ENCODE measurements at regions not wholly inside any gene's neighbourhood (a gene's known extent, or its start where the extent isn't known, plus 50 kb on each side); places are given as distances from the start of the nearest gene placed in this dataset.

GRCh38 chr1:29865051-29865450 is 628.7 kb downstream of the PTPRU start:
- no peaks in the 10 kb centered on the region for H3K27me3 ChIP-seq (ENCODE audit: low read depth)
- H3K9me3 ChIP-seq, result no peaks in the 10 kb centered on the region
- in situ Hi-C loops (cut with MboI; ENCODE audit: low sequenced_read_pairs), result no loop called here
- H3K36me3 ChIP-seq (replicated peaks), result no peaks in the 10 kb centered on the region
- DNase-seq (ENCODE audit: low spot score in 2 of 2), result no peak
- no peaks in the 10 kb centered on the region for H3K4me1 ChIP-seq
- no peak overlapping the region for H3K4me3 ChIP-seq

- in situ Hi-C loops (cut with MboI; ENCODE audit: low sequenced_read_pairs), result no loop called here
- H3K27me3 ChIP-seq (ENCODE audit: low read depth), result no peaks in the 10 kb centered on the region
- no peaks in the 10 kb centered on the region for H3K36me3 ChIP-seq (replicated peaks)
- DNase-seq (ENCODE audit: low spot score in 2 of 2), result no peak
- H3K4me1 ChIP-seq, result no peaks in the 10 kb centered on the region
- H3K9me3 ChIP-seq, result no peaks in the 10 kb centered on the region
- H3K4me3 ChIP-seq, result no peak overlapping the region
Measured at GRCh38 chr1:29864431-29865022, 628.2 kb downstream of the PTPRU start.

- H3K27me3 ChIP-seq (ENCODE audit: low read depth), result no peaks in the 10 kb centered on the region
- no peaks in the 10 kb centered on the region for H3K4me1 ChIP-seq
- in situ Hi-C loops (cut with MboI; ENCODE audit: low sequenced_read_pairs), result no loop called here
- DNase-seq (ENCODE audit: low spot score in 2 of 2), result no peak
- H3K36me3 ChIP-seq (replicated peaks), result no peaks in the 10 kb centered on the region
- no peak overlapping the region for H3K4me3 ChIP-seq
- no peaks in the 10 kb centered on the region for H3K9me3 ChIP-seq
Measured at GRCh38 chr1:29861922-29862321, 625.6 kb downstream of the PTPRU start.

GRCh38 chr1:29861446-29861845 is 625.1 kb downstream of the PTPRU start:
- in situ Hi-C loops (cut with MboI; ENCODE audit: low sequenced_read_pairs), result no loop called here
- Histone ChIP-seq H3K9me3 (no peaks in the 10 kb centered on the region), H3K36me3 (replicated peaks) (no peaks in the 10 kb centered on the region), H3K4me3 (no peak overlapping the region), H3K4me1 (no peaks in the 10 kb centered on the region), H3K27me3 (ENCODE audit: low read depth) (no peaks in the 10 kb centered on the region)
- no peak for DNase-seq (ENCODE audit: low spot score in 2 of 2)

- Histone ChIP-seq H3K9me3 (no peaks in the 10 kb centered on the region), H3K4me3 (no peak overlapping the region), H3K27me3 (ENCODE audit: low read depth) (no peaks in the 10 kb centered on the region), H3K36me3 (replicated peaks) (no peaks in the 10 kb centered on the region), H3K4me1 (no peaks in the 10 kb centered on the region)
- in situ Hi-C loops (cut with MboI; ENCODE audit: low sequenced_read_pairs), result no loop called here
- DNase-seq (ENCODE audit: low spot score in 2 of 2), result no peak
Measured at GRCh38 chr1:29860681-29861080, 624.4 kb downstream of the PTPRU start.

GRCh38 chr1:29860056-29860455 is 623.7 kb downstream of the PTPRU start:
- Histone ChIP-seq H3K9me3 (no peaks in the 10 kb centered on the region), H3K27me3 (ENCODE audit: low read depth) (no peaks in the 10 kb centered on the region), H3K36me3 (replicated peaks) (no peaks in the 10 kb centered on the region), H3K4me3 (no peak overlapping the region), H3K4me1 (no peaks in the 10 kb centered on the region)
- DNase-seq (ENCODE audit: low spot score in 2 of 2), result no peak
- in situ Hi-C loops (cut with MboI; ENCODE audit: low sequenced_read_pairs), result no loop called here

GRCh38 chr1:29859126-29859525 is 622.8 kb downstream of the PTPRU start:
- H3K36me3 ChIP-seq (replicated peaks), result no peaks in the 10 kb centered on the region
- no peaks in the 10 kb centered on the region for H3K27me3 ChIP-seq (ENCODE audit: low read depth)
- H3K4me1 ChIP-seq, result no peaks in the 10 kb centered on the region
- in situ Hi-C loops (cut with MboI; ENCODE audit: low sequenced_read_pairs), result no loop called here
- DNase-seq (ENCODE audit: low spot score in 2 of 2), result no peak
- no peaks in the 10 kb centered on the region for H3K9me3 ChIP-seq
- no peak overlapping the region for H3K4me3 ChIP-seq

GRCh38 chr1:29858646-29859045 is 622.3 kb downstream of the PTPRU start:
- DNase-seq (ENCODE audit: low spot score in 2 of 2), result no peak
- H3K4me1 ChIP-seq, result no peaks in the 10 kb centered on the region
- in situ Hi-C loops (cut with MboI; ENCODE audit: low sequenced_read_pairs), result no loop called here

GRCh38 chr1:29856340-29857114 is 620.2 kb downstream of the PTPRU start:
- in situ Hi-C loops (cut with MboI; ENCODE audit: low sequenced_read_pairs), result no loop called here

More at GRCh38 chr1:29858646-29859045, 622.3 kb downstream of the PTPRU start:
- Histone ChIP-seq H3K36me3 (replicated peaks) (no peaks in the 10 kb centered on the region), H3K9me3 (no peaks in the 10 kb centered on the region), H3K27me3 (ENCODE audit: low read depth) (no peaks in the 10 kb centered on the region), H3K4me3 (no peak overlapping the region)

GRCh38 chr1:29855561-29856160 is 619.3 kb downstream of the PTPRU start:
- H3K36me3 ChIP-seq (replicated peaks), result no peaks in the 10 kb centered on the region
- no peak for DNase-seq (ENCODE audit: low spot score in 2 of 2)
- in situ Hi-C loops (cut with MboI; ENCODE audit: low sequenced_read_pairs), result no loop called here
- no peaks in the 10 kb centered on the region for H3K4me1 ChIP-seq
- no peaks in the 10 kb centered on the region for H3K9me3 ChIP-seq
- H3K4me3 ChIP-seq, result no peak overlapping the region
- no peaks in the 10 kb centered on the region for H3K27me3 ChIP-seq (ENCODE audit: low read depth)

More at GRCh38 chr1:29856340-29857114, 620.2 kb downstream of the PTPRU start:
- Histone ChIP-seq H3K4me1 (no peaks in the 10 kb centered on the region), H3K36me3 (replicated peaks) (no peaks in the 10 kb centered on the region), H3K9me3 (no peaks in the 10 kb centered on the region), H3K27me3 (ENCODE audit: low read depth) (no peaks in the 10 kb centered on the region), H3K4me3 (no peak overlapping the region)
- DNase-seq (ENCODE audit: low spot score in 2 of 2), result no peak

- Histone ChIP-seq H3K36me3 (replicated peaks) (no peaks in the 10 kb centered on the region), H3K27me3 (ENCODE audit: low read depth) (0 out of 2 replicates have a peak, but pooled peaks cover 2% of the 10 kb centered on the region), H3K4me3 (no peak overlapping the region), H3K4me1 (no peaks in the 10 kb centered on the region), H3K9me3 (no peaks in the 10 kb centered on the region)
- in situ Hi-C loops (cut with MboI; ENCODE audit: low sequenced_read_pairs), result no loop called here
- DNase-seq (ENCODE audit: low spot score in 2 of 2), result no peak
Measured at GRCh38 chr1:29854700-29855276, 618.5 kb downstream of the PTPRU start.

GRCh38 chr1:29853716-29854330 is 617.5 kb downstream of the PTPRU start:
- in situ Hi-C loops (cut with MboI; ENCODE audit: low sequenced_read_pairs), result no loop called here
- no peaks in the 10 kb centered on the region for H3K36me3 ChIP-seq (replicated peaks)
- H3K4me1 ChIP-seq, result no peaks in the 10 kb centered on the region
- H3K9me3 ChIP-seq, result no peaks in the 10 kb centered on the region
- no peak for DNase-seq (ENCODE audit: low spot score in 2 of 2)
- H3K4me3 ChIP-seq, result no peak overlapping the region
- 0 out of 2 replicates have a peak, but pooled peaks cover 2% of the 10 kb centered on the region for H3K27me3 ChIP-seq (ENCODE audit: low read depth)

- in situ Hi-C loops (cut with MboI; ENCODE audit: low sequenced_read_pairs), result no loop called here
- no peak overlapping the region for H3K4me3 ChIP-seq
- no peaks in the 10 kb centered on the region for H3K36me3 ChIP-seq (replicated peaks)
- 0 out of 2 replicates have a peak, but pooled peaks cover 2% of the 10 kb centered on the region for H3K27me3 ChIP-seq (ENCODE audit: low read depth)
- no peak for DNase-seq (ENCODE audit: low spot score in 2 of 2)
- H3K4me1 ChIP-seq, result no peaks in the 10 kb centered on the region
- H3K9me3 ChIP-seq, result no peaks in the 10 kb centered on the region
Measured at GRCh38 chr1:29852248-29852647, 615.9 kb downstream of the PTPRU start.

Measured in HAP-1 (cell line).